ENCODE measurements at regions not wholly inside any gene's neighbourhood (a gene's known extent, or its start where the extent isn't known, plus 50 kb on each side); places are given as distances from the start of the nearest gene placed in this dataset.

DNA sequence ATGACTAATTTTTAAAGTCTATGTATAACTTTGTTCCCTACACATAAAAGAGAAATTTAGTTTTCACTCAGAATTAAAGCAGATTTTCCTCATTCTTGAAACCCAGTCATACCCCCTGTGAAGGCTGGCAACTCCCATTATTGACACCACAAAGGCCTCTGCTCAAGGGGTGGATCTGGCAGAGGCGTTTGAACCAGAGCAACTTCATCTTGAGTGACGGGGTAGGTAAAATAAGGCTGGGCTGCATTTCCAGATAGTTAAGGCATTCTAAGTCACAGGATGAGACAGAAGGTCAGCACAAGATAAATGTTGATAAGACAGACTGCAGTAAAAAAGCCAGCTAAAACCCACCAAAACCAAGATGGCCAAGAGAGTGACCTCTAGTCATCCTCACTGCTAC, 177.2 kb upstream of the OR13F1 start:
- H3K27me3 ChIP-seq: no peaks in the 10 kb centered on the region
- intact Hi-C loops (cut with DNase I): no loop called here
- H3K36me3 ChIP-seq: no peaks in the 10 kb centered on the region
- H3K9me3 ChIP-seq: no peaks in the 10 kb centered on the region
- no peaks in the 10 kb centered on the region for H3K4me1 ChIP-seq
- DNase-seq (ENCODE audit: low spot score in 2 of 2): no peak
- H3K27ac ChIP-seq: no peak overlapping the region
- H3K4me3 ChIP-seq: no peak overlapping the region
- TF ChIP-seq, protein P1, sequence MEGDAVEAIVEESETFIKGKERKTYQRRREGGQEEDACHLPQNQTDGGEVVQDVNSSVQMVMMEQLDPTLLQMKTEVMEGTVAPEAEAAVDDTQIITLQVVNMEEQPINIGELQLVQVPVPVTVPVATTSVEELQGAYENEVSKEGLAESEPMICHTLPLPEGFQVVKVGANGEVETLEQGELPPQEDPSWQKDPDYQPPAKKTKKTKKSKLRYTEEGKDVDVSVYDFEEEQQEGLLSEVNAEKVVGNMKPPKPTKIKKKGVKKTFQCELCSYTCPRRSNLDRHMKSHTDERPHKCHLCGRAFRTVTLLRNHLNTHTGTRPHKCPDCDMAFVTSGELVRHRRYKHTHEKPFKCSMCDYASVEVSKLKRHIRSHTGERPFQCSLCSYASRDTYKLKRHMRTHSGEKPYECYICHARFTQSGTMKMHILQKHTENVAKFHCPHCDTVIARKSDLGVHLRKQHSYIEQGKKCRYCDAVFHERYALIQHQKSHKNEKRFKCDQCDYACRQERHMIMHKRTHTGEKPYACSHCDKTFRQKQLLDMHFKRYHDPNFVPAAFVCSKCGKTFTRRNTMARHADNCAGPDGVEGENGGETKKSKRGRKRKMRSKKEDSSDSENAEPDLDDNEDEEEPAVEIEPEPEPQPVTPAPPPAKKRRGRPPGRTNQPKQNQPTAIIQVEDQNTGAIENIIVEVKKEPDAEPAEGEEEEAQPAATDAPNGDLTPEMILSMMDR (IDR thresholded peaks at IDR 0.05): no peak

DNA sequence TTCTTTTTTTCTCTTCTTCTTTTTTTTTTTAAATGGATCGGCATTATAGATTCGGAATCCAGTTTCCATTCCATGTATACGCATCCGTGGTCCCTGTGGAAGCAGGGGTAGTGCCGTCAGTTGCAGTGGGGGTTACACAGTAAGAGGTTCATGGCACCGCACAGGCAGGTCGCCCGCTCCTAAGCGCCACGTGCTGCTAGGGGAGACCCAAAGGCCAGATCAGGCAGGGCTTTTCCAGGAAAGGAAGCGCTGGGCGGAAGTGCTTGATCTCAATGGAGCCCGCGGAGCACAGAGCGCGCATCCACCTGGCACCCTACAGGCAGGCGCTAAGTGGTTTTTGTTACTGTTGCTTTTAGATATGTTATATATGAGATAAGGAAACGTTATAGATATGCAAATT, 174.8 kb upstream of the OR13F1 start:
- Histone ChIP-seq H3K27me3 (no peaks in the 10 kb centered on the region), H3K4me3 (no peak overlapping the region), H3K36me3 (no peaks in the 10 kb centered on the region), H3K9me3 (no peaks in the 10 kb centered on the region), H3K4me1 (no peaks in the 10 kb centered on the region), H3K27ac (no peak overlapping the region)
- intact Hi-C loops (cut with DNase I): no loop called here
- DNase-seq (ENCODE audit: low spot score in 2 of 2): no peak
- TF ChIP-seq, protein P1 (IDR thresholded peaks at IDR 0.05): no peak

DNA sequence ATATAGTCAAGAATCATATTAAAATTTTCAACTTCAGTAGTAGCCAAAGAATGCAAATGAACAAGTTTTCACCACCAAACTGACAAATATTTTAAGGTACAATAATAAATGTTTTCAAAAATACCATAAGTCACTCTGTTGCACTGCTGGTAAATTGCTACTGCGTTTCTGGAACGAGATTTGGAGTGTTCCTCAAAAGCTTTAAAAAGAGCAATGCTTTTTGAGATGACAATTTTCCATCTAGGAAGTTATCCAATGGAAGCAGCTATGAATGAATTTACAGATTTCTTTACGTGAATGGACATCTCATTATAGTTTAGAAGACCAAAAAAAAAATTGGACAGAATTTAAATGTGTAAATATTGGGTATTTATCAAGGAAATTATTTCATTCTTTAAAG, 173.2 kb upstream of the OR13F1 start:
- Histone ChIP-seq H3K4me3 (no peak overlapping the region), H3K27ac (no peak overlapping the region), H3K4me1 (no peaks in the 10 kb centered on the region), H3K9me3 (peaks cover 0 to 9% of the 10 kb centered on the region in 2 donors), H3K36me3 (no peaks in the 10 kb centered on the region), H3K27me3 (no peaks in the 10 kb centered on the region)
- intact Hi-C loops (cut with DNase I): no loop called here
- no peak for DNase-seq (ENCODE audit: low spot score in 2 of 2)
- TF ChIP-seq, protein P1 (IDR thresholded peaks at IDR 0.05): no peak

DNA sequence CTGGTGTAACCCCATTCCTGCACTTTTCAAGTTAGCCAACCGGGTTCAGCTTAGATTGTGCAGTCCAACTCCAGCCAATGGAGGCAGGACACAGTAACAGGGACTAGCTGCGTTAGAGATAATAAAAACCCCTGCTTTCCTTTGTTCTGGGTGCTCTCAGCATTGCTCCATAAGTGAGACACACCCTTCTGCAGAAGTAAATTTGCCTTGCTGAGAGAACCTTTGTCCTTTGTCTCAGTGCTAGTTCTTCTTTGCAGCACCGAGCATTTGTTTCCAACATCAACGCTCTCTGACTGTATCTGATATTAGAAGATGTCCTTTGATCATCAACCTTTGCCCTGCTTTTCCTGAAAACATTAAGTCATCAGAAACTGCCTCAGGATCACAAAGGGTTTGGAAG, 169.5 kb upstream of the OR13F1 start:
- TF ChIP-seq, protein P1 (IDR thresholded peaks at IDR 0.05): no peak
- intact Hi-C loops (cut with DNase I): no loop called here
- Histone ChIP-seq H3K4me1 (no peaks in the 10 kb centered on the region), H3K4me3 (no peak overlapping the region), H3K9me3 (peaks cover 0 to 9% of the 10 kb centered on the region in 2 donors), H3K36me3 (no peaks in the 10 kb centered on the region), H3K27ac (no peak overlapping the region), H3K27me3 (no peaks in the 10 kb centered on the region)
- DNase-seq (ENCODE audit: low spot score in 2 of 2): no peak

DNA sequence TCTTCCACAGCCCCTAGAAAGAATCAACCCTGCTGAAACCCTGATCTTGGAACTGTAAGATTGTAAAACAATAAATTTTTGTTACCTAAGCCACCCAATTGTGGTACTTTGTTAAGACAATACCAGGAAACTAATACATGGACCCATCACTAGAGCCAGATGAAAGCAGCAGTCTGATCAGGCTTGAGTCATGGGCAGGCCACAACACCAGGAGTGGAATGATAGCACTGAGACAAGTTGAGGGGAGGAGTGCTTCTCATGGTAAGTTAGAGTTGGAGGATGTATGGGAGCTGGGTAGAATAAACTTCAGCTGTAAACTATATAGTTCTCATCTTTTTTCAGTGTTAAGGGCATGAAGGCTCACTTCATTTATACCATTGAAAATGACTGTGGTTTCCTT, 164.4 kb upstream of the OR13F1 start:
- intact Hi-C loops (cut with DNase I): no loop called here
- Histone ChIP-seq H3K9me3 (peaks cover 0 to 5% of the 10 kb centered on the region in 2 donors), H3K27ac (no peak overlapping the region), H3K4me3 (no peak overlapping the region), H3K36me3 (no peaks in the 10 kb centered on the region), H3K4me1 (no peaks in the 10 kb centered on the region), H3K27me3 (no peaks in the 10 kb centered on the region)
- TF ChIP-seq, protein P1 (IDR thresholded peaks at IDR 0.05): no peak
- no peak for DNase-seq (ENCODE audit: low spot score in 2 of 2)

DNA sequence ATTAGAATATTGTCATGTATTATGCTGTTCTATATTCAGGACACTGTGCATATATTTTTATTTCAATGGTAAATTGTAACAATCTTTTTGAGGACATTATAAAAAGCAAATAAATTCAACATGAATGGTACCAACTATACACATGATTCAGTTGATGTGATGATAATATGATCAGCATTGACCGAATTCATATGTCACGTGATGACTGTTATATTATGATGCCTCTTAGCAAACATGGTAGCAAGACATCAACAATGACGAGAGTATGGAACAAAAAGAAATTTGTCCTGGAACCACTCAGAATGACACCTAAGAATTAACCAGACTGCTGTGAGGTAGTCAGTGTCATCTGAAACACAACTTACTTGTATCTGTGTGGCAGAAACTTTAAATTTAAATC, 161.5 kb upstream of the OR13F1 start:
- intact Hi-C loops (cut with DNase I): no loop called here
- no peak overlapping the region for H3K4me3 ChIP-seq
- TF ChIP-seq, protein P1 (IDR thresholded peaks at IDR 0.05): no peak
- DNase-seq (ENCODE audit: low spot score in 2 of 2): no peak
- no peaks in the 10 kb centered on the region for H3K9me3 ChIP-seq
- no peaks in the 10 kb centered on the region for H3K4me1 ChIP-seq
- no peaks in the 10 kb centered on the region for H3K36me3 ChIP-seq
- no peak overlapping the region for H3K27ac ChIP-seq
- no peaks in the 10 kb centered on the region for H3K27me3 ChIP-seq

Data from ascending aorta (tissue), 2 donors.